Small intestine (tissue), 7 donors: ENCODE measurements at regions not wholly inside any gene's neighbourhood (a gene's known extent, or its start where the extent isn't known, plus 50 kb on each side); places are given as distances from the start of the nearest gene placed in this dataset.
"Not testable (repeated sequence)": the region's sequence is repeated elsewhere in the genome, so short reads cannot be mapped to it uniquely, and the experiment has no call there.

Experiments
- DNase-seq, 2 donors: peaks; one replicate each; pipeline versions ENCODE4 v3.0.0 to v3.0.0-alpha.2; 2013
- FAIRE-seq: peaks from 2 replicates; lab custom pipeline; 2012; peaks lifted over from hg19 to GRCh38; lab: Jason Lieb, UNC
- H3K27ac ChIP-seq, 3 donors: one replicate each; pipeline ENCODE4 v1.5.1; 2013; ENCODE audit warnings: low read length in 2 of 3, mild to moderate bottlenecking in 2 of 3, control low read depth in 1 of 3, inconsistent platforms in 1 of 3, low read depth in 1 of 3, moderate library complexity in 1 of 3
- H3K27me3 ChIP-seq, 3 donors: one replicate each; pipeline ENCODE4 v1.6.1; 2013; ENCODE audit warnings: low read length in 3 of 3, inconsistent platforms in 1 of 3; ENCODE audit not compliant: control insufficient read depth in 3 of 3, insufficient read depth in 3 of 3
- H3K36me3 ChIP-seq, 3 donors: one replicate each; pipeline ENCODE4 v1.6.1; 2013; ENCODE audit warnings: low read length in 3 of 3, inconsistent platforms in 1 of 3, low read depth in 1 of 3, mild to moderate bottlenecking in 1 of 3, moderate library complexity in 1 of 3; ENCODE audit not compliant: control insufficient read depth in 3 of 3, insufficient read depth in 2 of 3
- H3K4me1 ChIP-seq, 3 donors: one replicate each; pipeline ENCODE4 v1.6.1; 2013; ENCODE audit warnings: low read length in 2 of 3, inconsistent platforms in 1 of 3, low read depth in 1 of 3, mild to moderate bottlenecking in 1 of 3, moderate library complexity in 1 of 3; ENCODE audit not compliant: control insufficient read depth in 3 of 3, insufficient read depth in 2 of 3
- H3K4me3 ChIP-seq, 3 donors: one replicate each; pipeline ENCODE4 v1.5.1; 2013; ENCODE audit warnings: low read length in 3 of 3, control low read depth in 1 of 3, inconsistent platforms in 1 of 3, low read depth in 1 of 3, mild to moderate bottlenecking in 1 of 3, moderate library complexity in 1 of 3
- H3K9me3 ChIP-seq, 2 donors: one replicate each; pipeline ENCODE4 v1.6.1; 2013; ENCODE audit warnings: low read depth in 1 of 2, low read length in 1 of 2; ENCODE audit not compliant: control insufficient read depth in 2 of 2, insufficient read depth in 1 of 2
- WGBS, 3 donors: extraction: QIAGEN DNeasy Blood & Tissue Kit; methylation state at CpG; one replicate each; pipeline ENCODE4 v1.1.7; 2013; 5-methylcytosine and 5-hydroxymethylcytosine counted together
- donor health status: healthy with polysubstance abuse.
- donor health status: control.
- donor health status: control.
- donor health status: Bipolar disorder and iron deficiency.
- donor health status: healthy.

DNA sequence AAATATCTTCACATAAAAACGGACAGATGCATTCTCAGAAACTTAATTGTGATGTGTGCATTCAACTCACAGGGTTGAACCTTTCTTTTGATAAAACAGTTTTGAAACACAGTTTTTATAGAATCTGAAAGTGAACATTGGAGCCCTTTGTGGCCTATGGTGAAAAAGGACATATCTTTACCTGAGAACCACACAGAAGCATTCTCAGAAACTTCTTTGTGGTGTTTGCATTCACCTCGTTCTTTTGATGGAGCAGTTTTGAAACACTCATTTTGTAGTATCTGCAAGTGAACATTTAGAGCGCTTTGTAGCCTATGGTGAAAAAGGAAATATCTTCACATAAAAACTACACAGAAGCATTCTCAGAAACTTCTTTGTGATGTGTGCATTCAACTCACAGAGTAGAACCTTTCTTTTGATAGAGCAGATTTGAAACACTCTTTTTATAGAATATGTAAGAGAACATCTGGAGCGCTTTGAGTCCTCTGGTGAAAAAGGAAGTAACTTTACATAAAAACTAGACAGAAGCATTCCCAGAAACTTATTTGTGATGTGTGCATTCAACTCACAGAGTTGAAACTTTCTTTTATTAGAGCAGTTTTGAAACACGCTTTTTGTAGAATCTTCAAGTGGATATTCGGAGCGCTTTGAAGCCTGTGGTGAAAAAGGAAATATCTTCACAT is 591.9 kb upstream of the ZNF337 start:
- not testable (repeated sequence) for DNase-seq, H3K4me3 ChIP-seq, FAIRE-seq, H3K9me3 ChIP-seq, H3K36me3 ChIP-seq, H3K27ac ChIP-seq, H3K27me3 ChIP-seq, H3K4me1 ChIP-seq
- 84 to 86% (median 85%) methylated on average over 7 of the region's 7 CpGs for WGBS, 3 donors

DNA sequence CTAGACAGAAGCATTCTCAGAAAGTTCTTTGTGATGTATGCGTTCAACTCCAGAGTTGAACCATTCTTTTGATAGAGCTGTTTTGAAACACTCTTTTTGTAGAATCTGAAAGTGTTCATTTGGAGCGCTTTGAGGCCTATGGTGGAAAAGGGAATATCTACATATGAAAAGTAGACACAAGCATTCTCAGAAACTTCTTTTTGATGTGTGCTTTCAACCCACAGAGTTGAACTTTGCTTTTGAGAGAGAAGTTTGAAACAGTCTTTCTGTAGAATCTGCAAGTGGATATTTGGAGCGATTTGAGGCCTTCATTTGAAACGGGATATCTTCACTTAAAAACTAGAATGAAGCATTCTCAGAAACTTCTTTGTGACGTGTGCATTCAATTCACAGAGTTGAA is 582.6 kb upstream of the ZNF337 start:
- DNase-seq, result no peak
- FAIRE-seq, result no peak
- H3K27me3 ChIP-seq, result no peaks in the 10 kb centered on the region
- WGBS, 3 donors, result 90 to 91% (median 90%) methylated on average over 5 of the region's 5 CpGs
- no peak overlapping the region for H3K4me3 ChIP-seq
- no peaks in the 10 kb centered on the region for H3K36me3 ChIP-seq
- H3K27ac ChIP-seq, result no peak overlapping the region
- no peaks in the 10 kb centered on the region for H3K4me1 ChIP-seq
- no peaks in the 10 kb centered on the region for H3K9me3 ChIP-seq

DNA sequence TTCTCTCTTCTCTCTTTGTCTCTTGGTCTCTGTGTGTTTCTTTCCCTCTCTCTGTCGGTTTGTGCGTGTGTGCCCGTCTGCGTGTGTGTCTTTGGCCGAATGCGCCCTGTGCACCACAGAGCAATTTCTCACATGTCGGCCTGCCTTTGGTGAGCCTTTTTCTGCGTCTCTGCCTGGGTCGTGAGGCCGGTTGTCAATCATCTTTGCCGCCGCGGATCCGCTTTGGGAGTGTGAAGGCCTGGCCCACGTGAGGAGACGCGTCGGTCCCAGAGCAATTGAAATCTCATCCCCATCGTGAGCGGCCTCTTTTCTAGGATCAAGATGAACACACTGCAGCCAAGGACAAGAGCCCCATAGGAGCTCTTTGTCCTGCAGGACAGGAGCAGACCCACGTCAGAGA is 580.7 kb upstream of the ZNF337 start:
- H3K4me1 ChIP-seq, result no peaks in the 10 kb centered on the region
- WGBS, 3 donors, result 89 to 93% (median 92%) methylated on average over 21 of the region's 21 CpGs

DNA sequence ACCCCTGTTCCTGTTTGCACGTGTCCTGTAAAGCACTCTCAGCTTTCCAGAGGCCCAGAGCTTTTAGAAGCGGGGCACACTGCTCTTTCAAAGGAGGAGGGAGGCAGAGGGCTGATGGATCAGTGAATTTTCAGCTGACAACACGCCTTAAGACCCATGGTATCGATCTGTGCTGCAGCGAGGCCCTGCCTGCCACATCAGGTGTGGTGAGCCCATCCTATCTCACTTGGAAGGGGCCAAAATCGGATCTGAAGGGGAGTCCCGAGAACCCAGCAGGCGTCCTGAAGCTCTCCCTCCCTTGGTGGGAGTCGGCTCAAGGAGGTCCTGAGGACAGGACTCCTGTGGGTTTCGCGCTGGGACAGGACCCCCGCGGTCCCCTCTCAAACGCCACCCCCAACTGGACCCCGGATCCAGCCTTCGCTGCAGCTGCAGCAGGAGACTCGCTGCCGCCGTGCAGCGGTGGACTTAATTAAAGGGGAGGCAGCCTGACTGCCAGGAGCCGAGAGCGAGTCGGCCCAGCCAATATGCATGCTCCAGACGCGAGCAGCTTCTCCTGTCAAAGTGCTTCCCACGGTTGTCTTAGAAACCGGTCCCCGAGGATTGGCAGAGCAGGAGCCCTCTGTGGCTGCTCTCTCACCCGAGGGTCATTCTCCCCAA is 580.0 kb upstream of the ZNF337 start:
- no peak for DNase-seq
- FAIRE-seq, result no peak
- whole genome bisulfite sequencing, 3 donors, result 22 to 39% (median 35%) methylated on average over 29 of the region's 29 CpGs

More for the DNA sequence above, 580.7 kb upstream of the ZNF337 start:
- Histone ChIP-seq H3K27ac (no peak overlapping the region), H3K9me3 (no peaks in the 10 kb centered on the region), H3K4me3 (no peak overlapping the region), H3K36me3 (no peaks in the 10 kb centered on the region), H3K27me3 (no peaks in the 10 kb centered on the region)
- FAIRE-seq, result no peak
- no peak for DNase-seq

DNA sequence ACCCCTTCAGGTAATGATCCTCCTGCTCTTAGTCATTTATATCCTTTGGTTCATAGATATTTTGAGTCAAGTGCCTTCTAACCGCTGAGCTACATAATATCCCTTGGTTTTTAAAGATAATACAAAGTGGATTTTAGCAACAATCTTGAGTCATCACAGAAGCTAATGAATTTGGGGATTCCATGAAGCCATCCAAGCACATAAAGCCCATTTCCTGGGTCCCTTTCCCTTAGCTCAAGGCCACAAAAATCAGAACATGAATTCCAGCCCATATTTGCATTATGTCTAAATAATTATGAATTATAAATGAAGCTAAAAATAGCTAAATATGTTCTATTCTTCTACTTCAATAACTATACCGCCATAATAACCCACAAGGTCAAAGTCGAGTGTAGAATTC is 572.1 kb upstream of the ZNF337 start:
- DNase-seq, H3K4me3 ChIP-seq, H3K36me3 ChIP-seq, H3K4me1 ChIP-seq, FAIRE-seq, H3K9me3 ChIP-seq, H3K27ac ChIP-seq, H3K27me3 ChIP-seq: not testable (repeated sequence)
- 78 to 85% (median 78%) methylated on average over 3 of the region's 3 CpGs for WGBS, 3 donors

More for the DNA sequence above, 580.0 kb upstream of the ZNF337 start:
- Histone ChIP-seq H3K27me3 (no peaks in the 10 kb centered on the region), H3K36me3 (no peaks in the 10 kb centered on the region), H3K4me3 (no peak overlapping the region), H3K27ac (no peak overlapping the region), H3K4me1 (no peaks in the 10 kb centered on the region), H3K9me3 (no peaks in the 10 kb centered on the region)

DNA sequence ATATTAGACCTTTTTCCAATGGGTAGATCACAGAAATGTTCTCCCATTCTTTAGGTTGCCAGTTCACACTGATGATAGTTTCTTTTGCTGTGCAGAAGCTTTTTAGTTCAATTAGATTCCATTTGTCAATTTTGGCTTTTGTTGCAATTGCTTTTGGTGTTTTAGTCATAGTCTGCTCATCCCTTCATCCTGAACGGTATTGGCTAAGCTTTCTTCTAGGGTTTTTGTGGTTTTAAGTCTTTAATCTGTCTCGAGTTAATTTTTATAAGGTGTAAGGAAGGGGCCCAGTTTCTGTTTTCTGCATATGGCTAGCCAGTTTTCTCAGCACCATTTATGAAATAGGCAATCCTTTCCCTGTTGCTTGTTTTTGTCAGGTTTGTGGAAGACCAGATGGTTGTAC is 564.3 kb upstream of the ZNF337 start:
- H3K27me3 ChIP-seq, H3K4me3 ChIP-seq, H3K9me3 ChIP-seq, H3K36me3 ChIP-seq, DNase-seq, FAIRE-seq, H3K27ac ChIP-seq, H3K4me1 ChIP-seq: not testable (repeated sequence)
- 52 to 66% (median 66%) methylated on average over 2 of the region's 2 CpGs for WGBS, 3 donors

DNA sequence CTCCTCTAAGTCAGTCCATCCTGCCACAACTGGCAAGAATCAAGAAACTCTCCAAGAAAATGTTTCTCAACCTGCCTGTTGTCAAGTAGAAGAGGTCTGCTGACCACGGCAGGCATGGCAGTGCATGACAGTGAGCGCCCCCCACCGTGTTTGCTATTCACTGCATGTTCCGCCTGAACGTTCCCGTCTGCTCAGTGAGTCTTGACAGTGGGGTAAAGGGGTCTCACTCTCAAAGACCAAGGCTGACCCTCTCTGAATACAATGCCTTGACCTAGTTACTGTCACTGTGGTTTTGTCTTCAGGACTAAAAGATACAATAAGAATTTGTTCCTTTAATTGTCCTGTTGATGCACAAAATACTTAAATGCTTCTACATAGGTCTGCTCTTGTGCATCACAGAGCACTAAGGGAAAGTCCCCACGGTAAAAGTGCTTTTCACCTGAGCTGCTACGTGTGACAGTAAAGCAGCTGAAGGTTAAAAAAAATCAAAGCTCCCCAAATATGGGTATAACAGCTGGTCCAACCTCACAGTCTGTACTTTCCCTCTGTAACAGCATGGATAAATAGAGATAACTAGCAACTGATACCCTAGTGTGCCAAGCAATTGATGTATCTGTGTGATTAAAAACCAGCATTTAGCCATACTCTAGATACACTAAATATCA is 555.8 kb upstream of the ZNF337 start:
- 60 to 76% (median 65%) methylated on average over 7 to 8 of the region's 8 CpGs for WGBS, 3 donors
- not testable (repeated sequence) for DNase-seq

DNA sequence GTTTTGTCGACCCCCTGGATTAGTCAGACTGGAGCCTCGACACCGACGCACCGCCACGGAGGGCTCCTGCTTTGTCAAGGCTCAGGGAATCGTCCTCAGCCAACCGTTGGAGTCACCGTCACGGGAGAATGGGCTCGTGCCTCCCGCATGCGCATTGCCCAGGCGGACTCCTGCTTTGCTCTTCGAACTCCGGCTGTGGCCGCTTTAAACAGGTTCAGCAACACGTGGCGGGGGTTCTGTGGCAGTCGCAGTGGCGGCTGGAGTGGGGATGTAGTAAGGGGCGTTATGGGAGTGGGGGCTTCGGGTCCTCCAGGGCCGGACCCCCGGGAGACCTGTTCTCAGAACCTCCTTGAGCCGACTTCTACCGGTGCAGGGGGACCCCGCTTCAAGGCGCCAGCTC is 554.7 kb upstream of the ZNF337 start:
- not testable (repeated sequence) for H3K27ac ChIP-seq, H3K4me3 ChIP-seq, DNase-seq, H3K36me3 ChIP-seq, H3K27me3 ChIP-seq, H3K9me3 ChIP-seq, FAIRE-seq, H3K4me1 ChIP-seq
- WGBS, 3 donors, result 90 to 93% (median 91%) methylated on average over 29 of the region's 29 CpGs

More for the DNA sequence above, 555.8 kb upstream of the ZNF337 start:
- not testable (repeated sequence) for H3K9me3 ChIP-seq, H3K36me3 ChIP-seq, H3K27me3 ChIP-seq, H3K4me3 ChIP-seq, H3K27ac ChIP-seq, FAIRE-seq, H3K4me1 ChIP-seq
